Mammary epithelial cell (primary cell): ENCODE measurements at regions not wholly inside any gene's neighbourhood (a gene's known extent, or its start where the extent isn't known, plus 50 kb on each side); places are given as distances from the start of the nearest gene placed in this dataset.

Experiments
- CTCF ChIP-seq, 2 donors: IDR thresholded peaks in 1 of 2; conservative IDR thresholded peaks in 1 of 2; 2 replicates each; pipeline ENCODE4 v1.5.1; 2011 to 2012; ENCODE audit warnings: inconsistent platforms in 2 of 2, low read length in 2 of 2, mild to moderate bottlenecking in 2 of 2, control low read depth in 1 of 2, low read depth in 1 of 2; ENCODE audit not compliant: insufficient read depth in 1 of 2; ENCODE audit errors: extremely low read depth in 1 of 2
- EZH2 ChIP-seq: IDR thresholded peaks from 2 replicates; pipeline ENCODE4 v1.6.1; 2012; ENCODE audit warnings: low read length, inconsistent platforms, borderline replicate concordance

GRCh38 chr3:181899702-181900101, 188.0 kb downstream of the SOX2 start:
- TF ChIP-seq CTCF (conservative IDR thresholded peaks at IDR 0.05 in 1 of 2, IDR thresholded peaks at IDR 0.05 in 1 of 2; ENCODE audit: extremely low read depth in 1 of 2, insufficient read depth in 1 of 2, low read depth in 1 of 2, low read length in 2 of 2) (no peak), EZH2 (no peak)
